HEK293 (cell line): ENCODE measurements at regions not wholly inside any gene's neighbourhood (a gene's known extent, or its start where the extent isn't known, plus 50 kb on each side); places are given as distances from the start of the nearest gene placed in this dataset.

ENCODE experiments used
- GLIS2 ChIP-seq: fragments of 450-650 bp; formaldehyde crosslinking; IDR thresholded peaks from 2 replicates; pipeline ENCODE4 v1.5.1; 2016; ENCODE audit warnings: missing biosample characterization, missing genetic modification characterization
- ZBTB21 ChIP-seq: fragments of 450-650 bp; formaldehyde crosslinking; IDR thresholded peaks from 2 replicates; pipeline ENCODE4 v1.5.1; 2017; ENCODE audit warnings: missing biosample characterization, missing genetic modification characterization
- ZFP3 ChIP-seq: fragments of 450-650 bp; formaldehyde crosslinking; IDR thresholded peaks from 2 replicates; pipeline ENCODE4 v1.5.1; 2016; ENCODE audit warnings: low read depth, missing biosample characterization, missing genetic modification characterization
- ZFP69B ChIP-seq: fragments of 450-650 bp; formaldehyde crosslinking; IDR thresholded peaks from 2 replicates; pipeline ENCODE4 v1.5.1; 2016; ENCODE audit warnings: missing biosample characterization, missing genetic modification characterization
- ZNF112 ChIP-seq: fragments of 450-650 bp; formaldehyde crosslinking; IDR thresholded peaks from 2 replicates; pipeline ENCODE4 v1.5.0; 2017; ENCODE audit warnings: missing biosample characterization, missing genetic modification characterization
- ZNF488 ChIP-seq: fragments of 450-650 bp; formaldehyde crosslinking; IDR thresholded peaks from 2 replicates; pipeline ENCODE4 v1.5.1; 2016; ENCODE audit warnings: missing biosample characterization, missing genetic modification characterization
- ZSCAN16 ChIP-seq: fragments of 450-650 bp; formaldehyde crosslinking; IDR thresholded peaks from 2 replicates; pipeline ENCODE4 v1.5.1; 2016; ENCODE audit warnings: missing biosample characterization, missing genetic modification characterization
- TF ChIP-seq, protein P1 (sequence below): fragments of 450-650 bp; formaldehyde crosslinking; IDR thresholded peaks from 2 replicates; pipeline ENCODE4 v1.5.1; 2016; ENCODE audit warnings: missing biosample characterization, missing genetic modification characterization
- TF ChIP-seq, protein P2 (sequence below): fragments of 450-650 bp; formaldehyde crosslinking; IDR thresholded peaks from 2 replicates; pipeline ENCODE4; 2016; ENCODE audit warnings: missing biosample characterization, missing genetic modification characterization

DNA sequence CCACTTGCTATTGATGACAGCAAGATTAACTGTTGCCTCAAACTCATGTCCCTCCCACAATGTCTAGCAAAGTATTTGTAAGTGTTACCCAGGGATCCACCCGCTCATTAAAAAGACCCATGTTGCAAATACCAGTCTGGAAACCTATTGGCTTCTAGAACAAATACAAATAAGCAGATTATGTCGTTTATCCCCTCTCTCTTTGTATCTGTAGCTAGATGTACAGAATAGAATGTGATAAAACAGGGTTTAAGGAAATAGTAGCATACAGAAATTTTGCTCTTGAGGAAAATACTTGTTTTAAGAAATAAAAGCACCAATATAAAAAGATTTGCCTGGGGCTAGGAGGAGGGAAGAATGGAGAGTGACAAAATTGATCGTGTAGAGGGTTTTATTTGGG lies 142.7 kb upstream of the ZIC3 start:
- TF ChIP-seq, protein P1, sequence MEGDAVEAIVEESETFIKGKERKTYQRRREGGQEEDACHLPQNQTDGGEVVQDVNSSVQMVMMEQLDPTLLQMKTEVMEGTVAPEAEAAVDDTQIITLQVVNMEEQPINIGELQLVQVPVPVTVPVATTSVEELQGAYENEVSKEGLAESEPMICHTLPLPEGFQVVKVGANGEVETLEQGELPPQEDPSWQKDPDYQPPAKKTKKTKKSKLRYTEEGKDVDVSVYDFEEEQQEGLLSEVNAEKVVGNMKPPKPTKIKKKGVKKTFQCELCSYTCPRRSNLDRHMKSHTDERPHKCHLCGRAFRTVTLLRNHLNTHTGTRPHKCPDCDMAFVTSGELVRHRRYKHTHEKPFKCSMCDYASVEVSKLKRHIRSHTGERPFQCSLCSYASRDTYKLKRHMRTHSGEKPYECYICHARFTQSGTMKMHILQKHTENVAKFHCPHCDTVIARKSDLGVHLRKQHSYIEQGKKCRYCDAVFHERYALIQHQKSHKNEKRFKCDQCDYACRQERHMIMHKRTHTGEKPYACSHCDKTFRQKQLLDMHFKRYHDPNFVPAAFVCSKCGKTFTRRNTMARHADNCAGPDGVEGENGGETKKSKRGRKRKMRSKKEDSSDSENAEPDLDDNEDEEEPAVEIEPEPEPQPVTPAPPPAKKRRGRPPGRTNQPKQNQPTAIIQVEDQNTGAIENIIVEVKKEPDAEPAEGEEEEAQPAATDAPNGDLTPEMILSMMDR (tag by site-specific recombination) = no peak
- TF ChIP-seq ZSCAN16 (tag by site-specific recombination) (no peak), ZNF488 (tag by site-specific recombination) (no peak), ZBTB21 (tag by site-specific recombination) (no peak), GLIS2 (tag by site-specific recombination) (no peak), ZFP3 (tag by site-specific recombination) (no peak), ZFP69B (no peak), ZNF112 (tag by site-specific recombination) (no peak)
- TF ChIP-seq, protein P2, sequence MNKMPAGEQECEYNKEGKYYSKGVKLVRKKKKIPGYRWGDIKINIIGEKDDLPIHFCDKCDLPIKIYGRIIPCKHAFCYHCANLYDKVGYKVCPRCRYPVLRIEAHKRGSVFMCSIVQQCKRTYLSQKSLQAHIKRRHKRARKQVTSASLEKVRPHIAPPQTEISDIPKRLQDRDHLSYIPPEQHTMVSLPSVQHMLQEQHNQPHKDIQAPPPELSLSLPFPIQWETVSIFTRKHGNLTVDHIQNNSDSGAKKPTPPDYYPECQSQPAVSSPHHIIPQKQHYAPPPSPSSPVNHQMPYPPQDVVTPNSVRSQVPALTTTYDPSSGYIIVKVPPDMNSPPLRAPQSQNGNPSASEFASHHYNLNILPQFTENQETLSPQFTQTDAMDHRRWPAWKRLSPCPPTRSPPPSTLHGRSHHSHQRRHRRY (tag by site-specific recombination) = no peak
